Mesothelial cell of epicardium (in vitro differentiated cells): ENCODE measurements at regions not wholly inside any gene's neighbourhood (a gene's known extent, or its start where the extent isn't known, plus 50 kb on each side); places are given as distances from the start of the nearest gene placed in this dataset.

Experiments
- DNase-seq, 2 experiments: peaks; one replicate each; pipeline ENCODE4 v3.0.0; 2021; ENCODE audit warnings: low spot score in 2 of 2; ENCODE audit not compliant: unreplicated experiment in 2 of 2
- H3K27ac Mint-ChIP-seq: 2 replicates; pipeline ENCODE4 v1.8.0; 2021; ENCODE audit warnings: mixed read lengths
- H3K27me3 Mint-ChIP-seq: 2 replicates; pipeline ENCODE4 v1.8.0; 2021; ENCODE audit warnings: low read depth, mixed read lengths
- H3K36me3 Mint-ChIP-seq: 2 replicates; pipeline ENCODE4 v1.8.0; 2021; ENCODE audit warnings: mixed read lengths
- H3K4me1 Mint-ChIP-seq: 2 replicates; pipeline ENCODE4 v1.8.0; 2021; ENCODE audit warnings: mixed read lengths
- H3K4me3 Mint-ChIP-seq: 2 replicates; pipeline ENCODE4 v1.8.0; 2021; ENCODE audit warnings: mild to moderate bottlenecking, moderate library complexity, mixed read lengths
- H3K9me3 Mint-ChIP-seq: 2 replicates; pipeline ENCODE4 v1.8.0; 2021; ENCODE audit warnings: mixed read lengths
- TF ChIP-seq, protein P1 (sequence below): fragments of 200-600 bp; sonication (generic); IDR thresholded peaks from one replicate; pipeline ENCODE4 v1.5.0; 2021; ENCODE audit warnings: antibody characterized with exemption; ENCODE audit not compliant: unreplicated experiment

DNA sequence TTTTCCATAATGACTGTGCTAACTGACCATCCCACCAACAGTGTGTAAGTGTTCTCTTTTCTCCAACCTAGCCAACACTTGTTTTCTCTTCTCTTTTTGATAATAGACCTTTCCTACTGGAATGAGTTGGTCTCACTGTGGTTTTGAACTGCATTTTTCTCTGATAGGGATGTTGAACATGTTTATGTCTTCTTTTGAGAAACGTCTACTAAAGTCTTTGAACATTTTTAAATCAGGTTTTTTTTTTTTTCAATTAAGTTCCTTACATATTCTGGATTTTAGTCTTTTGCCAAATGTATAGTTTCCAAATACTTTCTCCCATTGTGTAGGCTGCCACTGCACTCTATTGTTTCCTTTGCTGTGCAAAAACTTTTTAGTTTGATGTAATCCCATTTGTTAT is 405.5 kb upstream of the FIGN start:
- Mint-ChIP-seq H3K4me3 (no peak overlapping the region), H3K9me3 (no peaks in the 10 kb centered on the region), H3K27ac (no peak overlapping the region), H3K4me1 (no peaks in the 10 kb centered on the region), H3K36me3 (no peaks in the 10 kb centered on the region), H3K27me3 (peaks cover 2% of the 10 kb centered on the region)
- no peak for DNase-seq
- TF ChIP-seq, protein P1, sequence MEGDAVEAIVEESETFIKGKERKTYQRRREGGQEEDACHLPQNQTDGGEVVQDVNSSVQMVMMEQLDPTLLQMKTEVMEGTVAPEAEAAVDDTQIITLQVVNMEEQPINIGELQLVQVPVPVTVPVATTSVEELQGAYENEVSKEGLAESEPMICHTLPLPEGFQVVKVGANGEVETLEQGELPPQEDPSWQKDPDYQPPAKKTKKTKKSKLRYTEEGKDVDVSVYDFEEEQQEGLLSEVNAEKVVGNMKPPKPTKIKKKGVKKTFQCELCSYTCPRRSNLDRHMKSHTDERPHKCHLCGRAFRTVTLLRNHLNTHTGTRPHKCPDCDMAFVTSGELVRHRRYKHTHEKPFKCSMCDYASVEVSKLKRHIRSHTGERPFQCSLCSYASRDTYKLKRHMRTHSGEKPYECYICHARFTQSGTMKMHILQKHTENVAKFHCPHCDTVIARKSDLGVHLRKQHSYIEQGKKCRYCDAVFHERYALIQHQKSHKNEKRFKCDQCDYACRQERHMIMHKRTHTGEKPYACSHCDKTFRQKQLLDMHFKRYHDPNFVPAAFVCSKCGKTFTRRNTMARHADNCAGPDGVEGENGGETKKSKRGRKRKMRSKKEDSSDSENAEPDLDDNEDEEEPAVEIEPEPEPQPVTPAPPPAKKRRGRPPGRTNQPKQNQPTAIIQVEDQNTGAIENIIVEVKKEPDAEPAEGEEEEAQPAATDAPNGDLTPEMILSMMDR = no peak

DNA sequence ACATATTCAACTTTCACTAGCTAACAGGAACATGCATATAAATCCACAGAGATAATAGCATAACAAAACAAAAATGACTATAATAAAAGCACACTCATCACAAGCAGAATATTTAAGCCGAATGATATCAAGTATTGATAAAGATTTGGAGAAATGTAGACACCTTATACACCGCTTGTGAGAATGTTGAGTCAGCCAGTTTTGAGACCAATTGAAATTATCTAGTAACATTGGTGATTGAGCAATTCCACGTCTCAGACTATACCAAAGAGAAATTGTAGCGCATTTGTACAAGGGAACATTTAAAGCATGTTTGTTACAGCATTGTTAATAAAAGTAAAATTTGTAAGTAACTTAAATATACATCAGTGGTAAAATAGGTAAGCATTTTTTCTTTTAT is 402.9 kb upstream of the FIGN start:
- H3K4me3 Mint-ChIP-seq = no peak overlapping the region
- TF ChIP-seq, protein P1 = no peak
- DNase-seq = no peak
- H3K36me3 Mint-ChIP-seq = no peaks in the 10 kb centered on the region
- H3K27ac Mint-ChIP-seq = no peak overlapping the region
- H3K9me3 Mint-ChIP-seq = no peaks in the 10 kb centered on the region
- no peaks in the 10 kb centered on the region for H3K4me1 Mint-ChIP-seq
- H3K27me3 Mint-ChIP-seq = peaks cover 2% of the 10 kb centered on the region

DNA sequence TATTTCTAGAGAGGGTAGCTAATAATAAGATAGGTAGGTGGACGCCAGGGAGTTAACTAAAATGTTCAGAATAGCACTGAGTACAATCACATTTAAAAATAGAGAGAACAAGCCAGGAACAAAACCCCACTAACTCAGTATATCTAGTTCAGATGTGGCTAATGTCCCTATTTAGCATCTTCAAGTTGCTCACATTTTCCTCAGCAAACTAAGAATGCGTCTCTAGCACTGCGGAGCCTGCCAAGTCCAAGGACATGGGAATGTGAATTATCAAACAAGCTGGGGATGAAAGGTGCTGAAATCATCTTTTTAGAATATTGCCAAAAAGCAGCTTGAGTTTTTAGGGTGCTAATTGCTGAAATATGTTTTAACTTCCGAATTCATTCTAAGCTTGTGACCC is 398.5 kb upstream of the FIGN start:
- no peak overlapping the region for H3K27ac Mint-ChIP-seq
- TF ChIP-seq, protein P1 = no peak
- H3K9me3 Mint-ChIP-seq = no peaks in the 10 kb centered on the region
- no peaks in the 10 kb centered on the region for H3K4me1 Mint-ChIP-seq
- H3K27me3 Mint-ChIP-seq = no peaks in the 10 kb centered on the region
- H3K36me3 Mint-ChIP-seq = no peaks in the 10 kb centered on the region
- H3K4me3 Mint-ChIP-seq = no peak overlapping the region
- DNase-seq = no peak

DNA sequence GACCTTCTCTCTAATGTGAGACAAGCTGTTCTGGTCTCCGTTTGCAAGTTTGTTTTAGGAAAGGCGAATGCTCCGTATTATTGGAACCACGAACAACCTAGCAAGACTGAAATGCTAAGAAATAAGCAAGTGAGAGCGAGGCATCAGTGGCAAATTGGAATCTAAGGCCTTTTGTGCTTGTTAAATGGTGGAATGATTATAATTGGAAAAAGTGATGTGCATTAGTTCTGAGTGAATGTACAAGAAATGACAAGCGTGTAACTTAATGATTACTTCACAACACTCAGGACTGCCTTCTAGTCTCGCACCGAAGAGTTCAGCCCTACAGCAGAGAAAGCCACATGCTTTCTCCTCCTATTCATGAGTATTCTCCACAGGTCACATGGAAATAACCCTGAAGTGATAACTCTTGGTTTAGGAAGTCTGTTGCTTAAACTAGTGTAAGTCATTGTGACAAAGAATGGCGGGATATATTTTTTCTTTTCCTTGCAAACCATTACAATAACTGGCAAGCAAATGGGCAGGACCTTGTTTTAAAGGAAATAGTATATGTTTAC is 392.2 kb upstream of the FIGN start:
- no peak overlapping the region for H3K27ac Mint-ChIP-seq
- H3K9me3 Mint-ChIP-seq = peaks cover 6% of the 10 kb centered on the region
- H3K4me1 Mint-ChIP-seq = no peaks in the 10 kb centered on the region
- no peaks in the 10 kb centered on the region for H3K36me3 Mint-ChIP-seq
- H3K4me3 Mint-ChIP-seq = no peak overlapping the region
- no peaks in the 10 kb centered on the region for H3K27me3 Mint-ChIP-seq
- DNase-seq = no peak
- TF ChIP-seq, protein P1 = no peak

DNA sequence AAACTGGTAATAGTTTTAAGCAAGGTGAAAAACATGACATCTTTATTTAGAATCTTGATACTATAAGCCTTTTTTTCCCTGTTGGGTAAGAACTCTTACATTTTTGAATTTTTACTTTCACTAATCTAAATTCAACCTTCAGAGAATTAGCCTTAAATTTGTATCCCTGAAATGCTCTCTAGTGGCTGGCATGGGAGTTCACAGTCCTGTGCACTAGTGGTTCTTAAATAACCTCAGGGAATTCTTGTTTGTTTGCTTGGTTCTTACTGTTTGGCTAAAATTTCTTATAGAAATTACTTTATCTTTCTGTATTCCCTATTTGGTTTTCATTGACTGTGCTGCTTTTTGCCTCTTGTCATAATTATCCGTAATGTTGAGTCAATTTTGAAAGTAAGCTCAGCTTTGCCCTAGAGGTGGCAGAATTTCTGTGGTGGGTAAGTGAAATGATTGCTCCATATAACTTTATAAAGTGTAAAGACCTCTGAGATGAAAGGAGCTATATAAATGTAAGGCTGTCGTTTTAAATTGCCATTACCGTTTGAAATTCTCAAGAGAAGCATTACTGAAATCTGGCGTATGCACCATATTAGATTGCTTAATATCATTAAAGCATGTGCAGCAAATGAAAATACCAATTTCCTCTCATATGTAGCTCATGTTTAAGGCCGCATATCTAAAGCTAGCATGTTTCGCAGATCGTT is 391.3 kb upstream of the FIGN start:
- no peak for DNase-seq
- Mint-ChIP-seq H3K27me3 (no peaks in the 10 kb centered on the region), H3K4me1 (no peaks in the 10 kb centered on the region), H3K36me3 (no peaks in the 10 kb centered on the region), H3K9me3 (peaks cover 6% of the 10 kb centered on the region), H3K27ac (no peak overlapping the region), H3K4me3 (no peak overlapping the region)
- TF ChIP-seq, protein P1 = no peak

DNA sequence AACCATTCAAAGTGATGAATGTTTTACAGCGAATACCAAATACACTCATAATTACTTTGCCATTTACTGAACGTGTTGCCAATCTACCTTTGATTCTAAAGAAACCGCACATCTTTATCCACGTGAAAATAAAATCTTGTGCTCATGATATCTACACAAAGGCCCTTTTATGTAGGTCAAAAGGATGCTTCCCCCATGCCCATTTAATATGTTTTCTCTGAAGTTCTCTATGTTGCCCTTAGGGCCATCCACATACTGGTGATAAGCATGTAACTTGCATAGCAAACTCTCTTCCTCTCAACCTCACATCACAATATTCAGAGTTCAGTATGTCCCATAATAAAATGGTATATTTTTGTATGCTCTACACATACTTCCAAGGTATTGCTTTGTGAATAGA is 380.0 kb upstream of the FIGN start:
- no peaks in the 10 kb centered on the region for H3K27me3 Mint-ChIP-seq
- TF ChIP-seq, protein P1 = no peak
- no peak overlapping the region for H3K27ac Mint-ChIP-seq
- H3K9me3 Mint-ChIP-seq = no peaks in the 10 kb centered on the region
- H3K36me3 Mint-ChIP-seq = no peaks in the 10 kb centered on the region
- no peak overlapping the region for H3K4me3 Mint-ChIP-seq
- peaks cover 16% of the 10 kb centered on the region for H3K4me1 Mint-ChIP-seq
- no peak for DNase-seq
